RWPE1 (cell line): ENCODE measurements at regions not wholly inside any gene's neighbourhood (a gene's known extent, or its start where the extent isn't known, plus 50 kb on each side); places are given as distances from the start of the nearest gene placed in this dataset.

Experiments used
- CTCF ChIA-PET: fragments of 350-600 bp; sonication (Branson Sonifier 250); formaldehyde crosslinking; extraction: SDS; loops from one replicate; lab custom pipeline; 2021; lab: Yijun Ruan, JAX
- POLR2A ChIA-PET: fragments of 400-600 bp; formaldehyde crosslinking; extraction: SDS; loops from one replicate; lab custom pipeline; 2020; ENCODE audit warnings: antibody characterized with exemption; ENCODE audit not compliant: low non-redundant PET; lab: Yijun Ruan, JAX
- DNase-seq: peaks from one replicate; pipeline ENCODE4 v3.0.0; 2012; ENCODE audit warnings: low spot score
- H3K27ac ChIP-seq: fragments of 450-650 bp; 2 replicates; pipeline ENCODE4 v1.5.1; 2017
- TF ChIP-seq, protein P1 (sequence below): fragments of 450-650 bp; conservative IDR thresholded peaks from 2 replicates; pipeline ENCODE4 v1.5.1; 2017; ENCODE audit warnings: low read depth, mild to moderate bottlenecking

DNA sequence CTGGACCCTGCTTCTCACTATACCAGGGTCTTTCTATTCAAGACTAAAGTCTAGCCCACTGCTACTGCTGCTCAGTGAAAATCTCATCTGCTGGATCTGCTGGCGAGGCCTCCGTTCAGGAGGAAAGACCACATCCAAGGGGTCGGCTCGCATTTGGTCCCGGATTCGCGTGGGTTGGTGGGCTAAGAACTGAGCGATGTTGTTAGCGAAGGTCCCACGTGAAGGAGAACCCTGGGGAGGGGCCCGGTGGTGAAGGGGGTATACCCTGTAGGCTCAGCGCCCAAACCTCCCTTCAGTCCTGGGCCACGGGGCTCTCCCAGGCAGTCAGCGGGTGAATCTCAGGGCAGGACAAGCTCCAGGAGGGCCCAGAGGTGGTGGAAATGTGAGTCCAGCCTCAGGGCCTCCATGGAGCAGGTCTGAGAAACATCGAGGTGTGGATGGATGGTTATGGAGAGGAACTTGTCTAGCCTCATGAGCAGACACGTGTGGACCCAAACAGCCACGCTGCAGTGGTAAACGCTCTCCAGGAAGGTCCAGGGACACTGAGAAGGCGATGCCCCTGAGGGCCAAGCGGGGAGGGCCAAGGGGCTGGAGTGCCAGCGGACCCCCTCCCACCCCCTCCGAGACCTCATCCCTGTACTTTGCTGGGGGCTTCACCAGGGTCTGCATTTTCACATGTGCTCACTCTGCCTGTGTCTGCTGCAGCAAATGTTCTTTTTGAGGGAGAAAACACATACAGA is 152.3 kb downstream of the CTTN start:
- no peak overlapping the region for H3K27ac ChIP-seq
- ChIA-PET CTCF (no interaction called here), POLR2A (no interaction called here)
- TF ChIP-seq, protein P1, sequence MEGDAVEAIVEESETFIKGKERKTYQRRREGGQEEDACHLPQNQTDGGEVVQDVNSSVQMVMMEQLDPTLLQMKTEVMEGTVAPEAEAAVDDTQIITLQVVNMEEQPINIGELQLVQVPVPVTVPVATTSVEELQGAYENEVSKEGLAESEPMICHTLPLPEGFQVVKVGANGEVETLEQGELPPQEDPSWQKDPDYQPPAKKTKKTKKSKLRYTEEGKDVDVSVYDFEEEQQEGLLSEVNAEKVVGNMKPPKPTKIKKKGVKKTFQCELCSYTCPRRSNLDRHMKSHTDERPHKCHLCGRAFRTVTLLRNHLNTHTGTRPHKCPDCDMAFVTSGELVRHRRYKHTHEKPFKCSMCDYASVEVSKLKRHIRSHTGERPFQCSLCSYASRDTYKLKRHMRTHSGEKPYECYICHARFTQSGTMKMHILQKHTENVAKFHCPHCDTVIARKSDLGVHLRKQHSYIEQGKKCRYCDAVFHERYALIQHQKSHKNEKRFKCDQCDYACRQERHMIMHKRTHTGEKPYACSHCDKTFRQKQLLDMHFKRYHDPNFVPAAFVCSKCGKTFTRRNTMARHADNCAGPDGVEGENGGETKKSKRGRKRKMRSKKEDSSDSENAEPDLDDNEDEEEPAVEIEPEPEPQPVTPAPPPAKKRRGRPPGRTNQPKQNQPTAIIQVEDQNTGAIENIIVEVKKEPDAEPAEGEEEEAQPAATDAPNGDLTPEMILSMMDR = no peak
- no peak for DNase-seq

DNA sequence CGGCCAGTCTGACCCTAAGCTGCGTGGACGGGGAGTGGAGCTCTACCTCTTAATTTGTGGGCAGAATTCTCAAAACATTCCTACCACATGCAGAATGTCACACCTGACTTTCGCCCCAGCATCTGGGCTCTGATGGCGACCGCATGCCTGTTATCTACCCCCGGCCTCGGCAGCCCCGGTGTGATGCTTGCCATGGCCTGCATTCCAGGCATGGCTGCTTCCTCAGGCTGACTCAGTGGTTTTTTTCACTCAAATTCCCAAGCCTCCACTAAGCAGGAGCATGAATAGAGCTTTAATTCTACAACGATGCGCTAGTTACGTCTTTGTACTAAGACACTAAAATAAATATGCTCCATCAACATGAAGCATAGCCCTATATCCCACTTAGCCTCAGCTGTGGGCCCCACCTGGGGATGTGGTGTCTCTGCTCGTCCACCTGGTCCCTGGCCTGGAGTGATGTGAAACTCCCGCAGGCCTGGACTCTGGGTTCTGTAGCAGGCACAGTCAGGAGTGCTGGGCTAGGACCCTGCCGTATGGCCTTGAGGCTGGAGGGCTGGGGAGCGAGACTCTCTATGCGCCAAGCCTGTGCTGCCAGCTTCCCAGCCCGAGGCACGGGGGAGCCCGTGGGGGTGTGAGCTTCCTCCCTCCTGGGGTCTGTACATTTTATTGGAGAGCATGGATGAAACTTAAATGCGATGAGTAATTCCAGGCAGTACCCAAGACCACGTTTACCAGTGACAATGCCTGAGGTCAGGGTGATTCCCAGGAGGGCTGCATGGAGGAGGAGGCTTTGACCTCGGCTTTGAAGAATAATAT is 153.2 kb downstream of the CTTN start:
- H3K27ac ChIP-seq = no peak overlapping the region
- TF ChIP-seq, protein P1 = no peak
- CTCF ChIA-PET = no interaction called here
- no peak for DNase-seq
- POLR2A ChIA-PET = no interaction called here

DNA sequence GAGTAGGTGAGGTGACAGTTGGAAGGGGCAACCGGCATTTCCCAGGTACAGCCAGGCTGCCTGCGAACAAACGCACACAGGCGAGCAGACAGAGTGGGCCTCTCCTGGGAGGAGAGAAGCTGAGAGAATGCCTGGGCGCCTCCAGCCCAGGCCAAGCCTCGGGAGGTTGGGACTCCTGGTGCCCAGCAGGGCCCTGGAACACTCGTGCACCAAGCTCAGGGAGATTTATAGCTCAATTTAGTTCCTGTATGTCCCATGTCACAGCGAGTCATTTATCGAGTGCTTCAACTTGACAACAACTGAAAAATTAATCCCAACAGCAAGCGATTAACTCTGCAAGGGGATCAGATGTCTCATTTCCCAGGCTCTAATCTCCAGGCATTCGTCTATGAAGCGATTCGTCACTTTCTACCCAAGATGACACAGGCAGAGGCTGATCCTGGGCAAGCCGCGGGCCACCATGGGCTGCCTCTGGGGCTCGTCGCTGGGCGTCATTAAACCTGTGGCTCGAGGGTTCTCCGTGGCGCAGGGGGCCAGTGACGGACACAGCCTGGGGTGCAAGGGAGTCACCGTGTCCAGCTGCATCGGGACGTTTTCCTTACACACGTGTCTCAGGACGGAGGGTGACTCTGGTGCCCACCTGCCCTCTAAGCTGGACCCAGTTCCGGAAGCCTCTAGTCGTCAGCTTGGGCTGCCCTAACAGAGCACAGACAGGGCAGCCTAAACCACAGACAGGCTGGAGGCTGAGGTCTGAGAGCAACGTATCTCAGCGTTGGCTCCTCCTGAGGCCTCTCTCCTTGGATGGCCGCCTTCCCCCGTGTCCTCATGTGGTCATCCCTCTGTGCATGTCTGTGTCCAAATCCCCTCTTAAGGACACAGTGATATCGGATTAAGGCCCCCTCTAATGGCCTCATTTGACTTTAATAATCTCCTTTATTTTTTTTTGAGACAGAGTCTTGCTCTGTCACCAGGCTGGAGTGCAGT is 154.1 kb downstream of the CTTN start:
- DNase-seq = no peak
- no peak overlapping the region for H3K27ac ChIP-seq
- TF ChIP-seq, protein P1 = no peak
- POLR2A ChIA-PET = no interaction called here
- CTCF ChIA-PET = interaction anchor here (0.6 kb wide), 1 partner anchor 119 kb away, joined by 3 read pairs; no protein-coding TSS in a partner anchor

DNA sequence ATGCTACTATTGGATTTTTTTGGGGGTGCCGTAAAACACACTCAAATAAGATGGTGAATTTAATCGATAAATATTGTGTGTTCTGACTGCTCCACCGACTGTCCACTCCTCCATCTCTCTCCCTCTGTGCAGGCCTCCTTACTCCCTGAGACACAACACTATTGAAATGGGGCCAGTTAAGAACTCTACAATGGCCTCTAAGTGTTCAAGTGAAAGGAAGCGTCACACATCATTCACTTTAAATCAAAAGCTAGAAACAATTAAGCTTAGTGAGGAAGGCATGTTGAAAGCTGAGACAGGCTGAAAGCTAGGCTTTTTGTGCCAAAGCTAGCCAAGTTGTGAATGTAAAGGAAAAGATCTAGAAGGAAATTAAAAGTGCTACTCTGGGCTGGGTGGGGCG is 156.7 kb downstream of the CTTN start:
- CTCF ChIA-PET = no interaction called here
- DNase-seq = no peak
- no peak overlapping the region for H3K27ac ChIP-seq
- TF ChIP-seq, protein P1 = no peak
- POLR2A ChIA-PET = no interaction called here

DNA sequence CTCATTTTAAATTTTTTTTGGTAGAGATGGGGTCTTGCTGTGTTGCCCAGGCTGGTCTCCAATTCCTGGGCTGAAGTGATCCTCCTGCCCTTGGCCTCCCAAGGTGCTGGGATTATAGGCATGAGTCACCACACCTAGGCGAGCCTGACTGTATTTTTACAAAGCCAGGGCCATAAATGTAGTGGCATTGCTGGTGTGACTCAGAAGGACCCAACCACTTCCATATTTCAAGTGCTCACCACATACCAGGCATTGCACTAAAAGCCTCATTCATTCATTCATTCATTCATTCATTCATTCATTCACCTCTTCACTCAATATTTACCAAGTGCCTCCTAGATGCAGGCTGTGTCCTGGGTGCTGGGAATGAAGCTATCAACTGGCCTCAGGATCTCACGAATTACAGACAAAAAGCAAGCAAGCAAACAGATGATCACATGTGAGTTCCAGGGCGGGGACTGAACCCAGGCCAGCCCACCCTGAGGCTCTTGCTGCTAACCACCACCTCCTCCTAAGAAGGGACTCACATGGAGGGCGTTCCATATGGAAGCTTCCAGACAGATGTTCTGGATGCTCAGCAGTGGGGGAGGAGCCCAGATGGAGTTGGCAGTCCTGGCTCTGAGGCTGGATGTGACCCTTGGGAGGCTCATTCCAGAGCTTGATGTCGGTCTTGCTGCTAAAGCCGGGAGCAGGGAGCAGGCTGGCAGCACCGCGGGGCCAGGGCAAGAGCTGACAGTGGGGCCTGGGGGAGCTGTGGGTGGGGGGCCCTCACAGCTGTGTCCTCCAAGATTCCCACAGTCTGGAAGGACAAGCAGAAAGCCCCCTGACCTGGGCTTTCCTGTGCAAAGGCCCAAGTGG is 158.8 kb downstream of the CTTN start:
- no peak overlapping the region for H3K27ac ChIP-seq
- TF ChIP-seq, protein P1 = no peak
- ChIA-PET POLR2A (no interaction called here), CTCF (interaction anchor here (0.6 kb wide), 1 partner anchor 573 kb away, joined by 3 read pairs; no protein-coding TSS in a partner anchor)
- DNase-seq = no peak
